Iris pigment epithelial cell (primary cell): ENCODE measurements at regions not wholly inside any gene's neighbourhood (a gene's known extent, or its start where the extent isn't known, plus 50 kb on each side); places are given as distances from the start of the nearest gene placed in this dataset.

Experiments
- DNase-seq: peaks from one replicate; pipeline ENCODE4 v3.0.0-alpha.2; 2011; ENCODE audit warnings: low read depth

- no peak for DNase-seq
These were observed 99.6 kb upstream of the SCG2 start for GRCh38 chr2:223701761-223702160.

- peak; percentile 20 for DNase-seq
These were observed 98.1 kb upstream of the SCG2 start for GRCh38 chr2:223700221-223700620.

- peak; percentile 50 for DNase-seq
These were observed 95.9 kb upstream of the SCG2 start for GRCh38 chr2:223697892-223698645.

- no peak for DNase-seq
These were observed 95.2 kb upstream of the SCG2 start for GRCh38 chr2:223697316-223697891.

- DNase-seq, result peak; percentile 39
These were observed 94.6 kb upstream of the SCG2 start for GRCh38 chr2:223696719-223697118.

GRCh38 chr2:223692191-223692947, 90.2 kb upstream of the SCG2 start:
- DNase-seq, result peak; percentile 70

- no peak for DNase-seq
These were observed 86.1 kb upstream of the SCG2 start for GRCh38 chr2:223688094-223688835.

GRCh38 chr2:223681125-223681524, 79.0 kb upstream of the SCG2 start:
- DNase-seq, result no peak

GRCh38 chr2:223674998-223675609, 72.9 kb upstream of the SCG2 start:
- DNase-seq, result peak; percentile 56

GRCh38 chr2:223669453-223670225, 67.5 kb upstream of the SCG2 start:
- peak; percentile 90 for DNase-seq

- peak; percentile 93 for DNase-seq
These were observed 66.3 kb upstream of the SCG2 start for GRCh38 chr2:223668302-223668998.

- DNase-seq, result peak; percentile 67
These were observed 52.3 kb upstream of the SCG2 start for GRCh38 chr2:223654384-223654915.

- DNase-seq, result no peak
These were observed 50.7 kb upstream of the SCG2 start for GRCh38 chr2:223652902-223653301.

- no peak for DNase-seq
These were observed 50.0 kb upstream of the SCG2 start for GRCh38 chr2:223652122-223652521.
